ENCODE measurements at regions not wholly inside any gene's neighbourhood (a gene's known extent, or its start where the extent isn't known, plus 50 kb on each side); places are given as distances from the start of the nearest gene placed in this dataset.
"Not testable (repeated sequence)": the region's sequence is repeated elsewhere in the genome, so short reads cannot be mapped to it uniquely, and the experiment has no call there.

DNA sequence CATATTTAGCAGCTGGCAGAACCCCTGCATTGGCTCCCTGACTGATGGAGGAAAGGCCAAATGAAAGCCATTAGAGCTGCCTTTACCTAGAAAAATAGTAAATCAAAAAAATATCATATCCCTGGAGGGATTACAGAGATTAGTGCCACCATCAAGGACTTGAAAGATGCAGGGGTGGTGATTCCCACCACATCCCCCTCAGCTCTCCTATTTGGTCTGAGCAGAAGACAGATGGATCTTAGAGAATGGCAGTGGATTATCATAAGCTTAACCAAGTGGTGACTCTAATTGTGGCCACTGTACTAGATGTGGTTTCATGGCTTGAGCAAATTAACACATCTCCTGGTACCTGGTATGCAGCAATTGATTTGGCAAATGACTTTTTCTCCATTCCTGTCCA is 114.9 kb upstream of the RMP24 start:
- H3K27me3 ChIP-seq (replicated peaks in 1 of 2; ENCODE audit: control insufficient read depth in 2 of 2, insufficient read depth in 2 of 2, low read length in 1 of 2); H2AFZ ChIP-seq (ENCODE audit: control insufficient read depth, low read depth, low read length); in situ Hi-C loops (cut with MboI); intact Hi-C loops (cut with micrococcal nuclease; ENCODE audit: unreplicated experiment); H3K9me3 ChIP-seq (replicated peaks; ENCODE audit: control insufficient read depth, insufficient read depth, low read length); POLR2A ChIA-PET; H3K27ac ChIP-seq (ENCODE audit: control insufficient read depth, insufficient read depth); ATAC-seq; H3K79me2 ChIP-seq (ENCODE audit: control insufficient read depth, insufficient read depth, low read length); H3K4me2 ChIP-seq (ENCODE audit: control insufficient read depth, insufficient read depth); H3K9ac ChIP-seq (ENCODE audit: control insufficient read depth, insufficient read depth, low read length); FAIRE-seq; H3K36me3 ChIP-seq (ENCODE audit: control insufficient read depth in 2 of 2, insufficient read depth in 2 of 2, low read length in 1 of 2); H4K20me1 ChIP-seq (ENCODE audit: control insufficient read depth, insufficient read depth); SMC1A ChIA-PET (ENCODE audit: uncharacterized antibody, unreplicated experiment); H3K4me3 ChIP-seq; BruUV-seq (replicated peaks); RAD21 ChIA-PET (ENCODE audit: unreplicated experiment); DNase-seq (ENCODE audit: low read depth, low spot score); H3K4me1 ChIP-seq (ENCODE audit: control insufficient read depth, insufficient read depth, low read length); CTCF ChIA-PET: not testable (repeated sequence)

DNA sequence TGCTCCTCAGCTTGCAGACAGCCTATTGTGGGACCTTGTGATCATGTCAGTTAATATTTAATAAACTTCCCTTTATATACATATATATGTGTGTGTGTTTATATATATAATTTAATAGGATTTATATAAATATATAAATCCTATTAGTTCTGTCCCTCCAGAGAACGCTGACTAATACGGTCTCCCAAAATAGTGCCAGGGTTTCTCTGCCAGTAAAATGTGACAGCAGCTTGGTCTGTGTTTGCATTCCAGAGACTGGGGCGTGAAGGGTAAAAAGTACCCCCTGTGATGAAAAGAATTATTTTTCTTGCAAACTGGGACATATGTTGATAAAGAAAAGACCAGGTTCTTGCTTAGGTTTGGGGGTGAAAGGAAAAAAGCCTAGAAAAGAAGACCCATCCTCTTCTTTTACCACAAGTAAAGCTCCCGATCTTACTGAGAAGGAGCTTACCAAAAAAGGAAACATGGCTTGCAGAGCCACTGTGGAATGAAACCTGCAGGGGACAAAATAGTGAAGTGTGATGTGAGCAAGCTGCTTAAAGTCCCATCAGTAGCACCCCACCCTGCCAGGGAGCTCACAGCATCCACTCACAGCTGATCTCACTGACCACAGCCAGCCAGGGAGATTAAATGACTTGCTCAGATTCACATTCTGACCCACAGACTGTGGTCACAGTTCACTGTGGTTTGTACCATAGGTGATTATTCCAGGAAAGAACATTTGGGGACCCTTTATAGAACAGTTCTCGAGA is 110.9 kb upstream of the RMP24 start:
- BruUV-seq (replicated peaks): no TSS peak
- Histone ChIP-seq H3K4me2 (ENCODE audit: control insufficient read depth, insufficient read depth) (no peak overlapping the region), H2AFZ (ENCODE audit: control insufficient read depth, low read depth, low read length) (peak overlapping the region; percentile 30; the same call in 1 of the 2 replicates), H3K79me2 (ENCODE audit: control insufficient read depth, insufficient read depth, low read length) (no peaks in the 10 kb centered on the region), H3K9me3 (replicated peaks; ENCODE audit: control insufficient read depth, insufficient read depth, low read length) (no peaks in the 10 kb centered on the region), H3K27ac (ENCODE audit: control insufficient read depth, insufficient read depth) (no peak overlapping the region), H3K9ac (ENCODE audit: control insufficient read depth, insufficient read depth, low read length) (no peak overlapping the region), H3K36me3 (ENCODE audit: control insufficient read depth in 2 of 2, insufficient read depth in 2 of 2, low read length in 1 of 2) (no peaks in the 10 kb centered on the region), H3K27me3 (replicated peaks in 1 of 2; ENCODE audit: control insufficient read depth in 2 of 2, insufficient read depth in 2 of 2, low read length in 1 of 2) (no peaks in the 10 kb centered on the region), H4K20me1 (ENCODE audit: control insufficient read depth, insufficient read depth) (no peaks in the 10 kb centered on the region), H3K4me3 (no peak overlapping the region), H3K4me1 (ENCODE audit: control insufficient read depth, insufficient read depth, low read length) (no peaks in the 10 kb centered on the region)
- RAD21 ChIA-PET (ENCODE audit: unreplicated experiment): interaction anchor here (0.6 kb wide), 1 partner anchor 237 kb away, joined by 3 read pairs; no protein-coding TSS in a partner anchor
- TF ChIP-seq ZNF622 (IDR thresholded peaks at IDR 0.05) (no peak), PAX5 (IDR thresholded peaks at IDR 0.05; ENCODE audit: borderline replicate concordance, low read depth, low read length) (no peak), STAT3 (IDR thresholded peaks at IDR 0.05; ENCODE audit: low read depth, low read length) (no peak), RUNX3 (IDR thresholded peaks at IDR 0.05; ENCODE audit: low read length) (peak; percentile 69), CHD2 (IDR thresholded peaks at IDR 0.05; ENCODE audit: borderline replicate concordance, low read depth, low read length) (no peak), IKZF2 (IDR thresholded peaks at IDR 0.05) (peak in 1 of 2 experiments; percentile 15; a peak in 1 of 4 replicates), SREBF2 (IDR thresholded peaks at IDR 0.05; ENCODE audit: low read length) (no peak), IKZF1 (conservative IDR thresholded peaks at IDR 0.05) (0 out of 2 replicates have a peak, but pooled peaks have one; percentile 28)
- WGBS (ENCODE audit: insufficient coverage, insufficient replicate concordance, low lambda C conversion rate, missing lambda C conversion rate): 28% methylated on average over 5 of the region's 5 CpGs
- ATAC-seq (peak; percentile 89), DNase-seq (ENCODE audit: low read depth, low spot score) (peak; percentile 33), FAIRE-seq (no peak)
- in situ Hi-C loops (cut with MboI): no loop called here
- SMC1A ChIA-PET (ENCODE audit: uncharacterized antibody, unreplicated experiment): interaction anchor here (0.8 to 1.9 kb wide), 3 partner anchors 20 to 77 kb away, joined by 3 to 5 read pairs (median 4); no protein-coding TSS in a partner anchor
- POLR2A ChIA-PET: no interaction called here
- CTCF ChIA-PET: interaction anchor here (1.2 kb wide), 1 partner anchor 89 kb away, joined by 3 read pairs; no protein-coding TSS in a partner anchor
- intact Hi-C loops (cut with micrococcal nuclease; ENCODE audit: unreplicated experiment): no loop called here
